IMR-90 (cell line): ENCODE measurements at regions not wholly inside any gene's neighbourhood (a gene's known extent, or its start where the extent isn't known, plus 50 kb on each side); places are given as distances from the start of the nearest gene placed in this dataset.

ENCODE experiments used
- ATAC-seq: fragments of 200-7000 bp; cut with Tn5 transposase; 2 replicates; pipeline ENCODE4 v1.9.1; 2020; ENCODE audit warnings: low read depth, mild to moderate bottlenecking, moderate library complexity
- BruUV-seq: library from RNA; stranded (reverse); fragments of 400-500 nt; replicated peaks from 2 replicates; lab custom pipeline; 2021; lab: Mats Ljungman, UMichigan
- CTCF ChIA-PET: fragments of 300-600 bp; formaldehyde crosslinking; extraction: SDS; loops from one replicate; lab custom pipeline; 2021; ENCODE audit warnings: antibody characterized with exemption; lab: Yijun Ruan, JAX
- POLR2A ChIA-PET: fragments of 300-600 bp; sonication (Branson Sonifier 250); formaldehyde crosslinking; loops from one replicate; lab custom pipeline; 2022; ENCODE audit warnings: antibody characterized with exemption; ENCODE audit not compliant: unreplicated experiment; lab: Charles Lee
- DNase-seq: peaks from one replicate; pipeline ENCODE4 v3.0.0; 2013
- H2AFZ ChIP-seq: replicated peaks from 2 replicates; pipeline ENCODE3; 2013; ENCODE audit warnings: low read length, mild to moderate bottlenecking; ENCODE audit not compliant: poor library complexity
- H2AK5ac ChIP-seq: 2 replicates; pipeline ENCODE4 v1.6.1; 2013; ENCODE audit warnings: low read depth, low read length, inconsistent platforms
- H2AK9ac ChIP-seq: replicated peaks from 2 replicates; pipeline ENCODE3; 2013; ENCODE audit warnings: mild to moderate bottlenecking, low read depth, low read length, moderate library complexity; ENCODE audit not compliant: poor library complexity
- H2BK120ac ChIP-seq: 2 replicates; pipeline ENCODE4 v1.6.1; 2013; ENCODE audit warnings: low read depth, low read length, inconsistent platforms
- H2BK15ac ChIP-seq: 3 replicates; pipeline ENCODE4 v1.6.1; 2013; ENCODE audit warnings: low read depth, low read length, inconsistent platforms
- H2BK20ac ChIP-seq: 2 replicates; pipeline ENCODE4 v1.6.1; 2013; ENCODE audit warnings: low read depth, mild to moderate bottlenecking, inconsistent platforms, low read length, moderate library complexity
- H2BK5ac ChIP-seq: 2 replicates; pipeline ENCODE4 v1.6.1; 2013; ENCODE audit warnings: mild to moderate bottlenecking, low read depth, low read length, inconsistent platforms; ENCODE audit not compliant: poor library complexity, severe bottlenecking
- H3K14ac ChIP-seq: replicated peaks from 2 replicates; pipeline ENCODE4 v1.6.1; 2013; ENCODE audit warnings: low read depth, low read length, inconsistent platforms
- H3K18ac ChIP-seq: 2 replicates; pipeline ENCODE4 v1.6.1; 2013; ENCODE audit warnings: low read depth, low read length, control low read depth
- H3K23ac ChIP-seq: 2 replicates; pipeline ENCODE4 v1.6.1; 2013; ENCODE audit warnings: low read depth, low read length, inconsistent platforms
- H3K27ac ChIP-seq: 2 replicates; pipeline ENCODE4 v1.5.1; 2013; ENCODE audit warnings: mild to moderate bottlenecking, control low read depth, low read length; ENCODE audit not compliant: insufficient read depth
- H3K27me3 ChIP-seq: 2 replicates; pipeline ENCODE4 v1.6.1; 2013; ENCODE audit warnings: low read length; ENCODE audit not compliant: control insufficient read depth, insufficient read depth
- H3K36me3 ChIP-seq: 2 replicates; pipeline ENCODE4 v1.6.1; 2013; ENCODE audit warnings: low read length, mixed read lengths; ENCODE audit not compliant: control insufficient read depth, insufficient read depth
- H3K4ac ChIP-seq: 2 replicates; pipeline ENCODE4 v1.6.1; 2013; ENCODE audit warnings: low read depth, low read length, inconsistent platforms
- H3K4me1 ChIP-seq: 2 replicates; pipeline ENCODE4 v1.6.1; 2013; ENCODE audit warnings: low read length, mixed read lengths; ENCODE audit not compliant: control insufficient read depth, insufficient read depth
- H3K4me2 ChIP-seq: 2 replicates; pipeline ENCODE4 v1.6.1; 2013; ENCODE audit warnings: low read depth, mild to moderate bottlenecking, control low read depth, low read length, moderate library complexity
- H3K4me3 ChIP-seq: 2 replicates; pipeline ENCODE4 v1.5.1; 2013; ENCODE audit warnings: low read depth, mild to moderate bottlenecking, control low read depth, low read length, moderate library complexity; ENCODE audit not compliant: insufficient read depth
- H3K56ac ChIP-seq: 2 replicates; pipeline ENCODE4 v1.6.1; 2013; ENCODE audit warnings: low read length, inconsistent platforms; ENCODE audit not compliant: insufficient read depth; ENCODE audit errors: extremely low read depth
- H3K79me1 ChIP-seq, 2 experiments: 2 replicates each; pipeline ENCODE4 v1.6.1; 2013; ENCODE audit warnings: low read length in 2 of 2, inconsistent platforms in 1 of 2, low read depth in 1 of 2
- H3K9ac ChIP-seq: 2 replicates; pipeline ENCODE4 v1.6.1; 2013; ENCODE audit warnings: low read depth, low read length, control low read depth
- H3K9me1 ChIP-seq: 2 replicates; pipeline ENCODE4 v1.6.1; 2013; ENCODE audit warnings: low read length, inconsistent platforms; ENCODE audit not compliant: insufficient read depth
- H3K9me3 ChIP-seq: 2 replicates; pipeline ENCODE4 v1.6.1; 2013; ENCODE audit warnings: low read length; ENCODE audit not compliant: control insufficient read depth, insufficient read depth
- H4K20me1 ChIP-seq: 2 replicates; pipeline ENCODE4 v1.6.1; 2013; ENCODE audit warnings: low read length, inconsistent platforms; ENCODE audit not compliant: insufficient read depth
- H4K5ac ChIP-seq: 2 replicates; pipeline ENCODE4 v1.6.1; 2013; ENCODE audit warnings: mild to moderate bottlenecking, low read depth, low read length, control low read depth
- H4K8ac ChIP-seq, 2 experiments: 2 replicates each; pipeline ENCODE4 v1.6.1; 2013; ENCODE audit warnings: low read depth in 2 of 2, low read length in 2 of 2, control low read depth in 1 of 2, inconsistent platforms in 1 of 2
- H4K91ac ChIP-seq: 2 replicates; pipeline ENCODE4 v1.6.1; 2013; ENCODE audit warnings: low read depth, low read length, inconsistent platforms; ENCODE audit not compliant: insufficient read depth
- BHLHE40 ChIP-seq: fragments of 150-350 bp; IDR thresholded peaks from 2 replicates; pipeline ENCODE4 v1.6.1; 2016; ENCODE audit warnings: mild to moderate bottlenecking, low read depth, low read length
- FOS ChIP-seq: fragments of 150-350 bp; IDR thresholded peaks from 2 replicates; pipeline ENCODE4 v1.6.1; 2016; ENCODE audit warnings: low read depth, low read length
- MAZ ChIP-seq: IDR thresholded peaks from 2 replicates; pipeline ENCODE4 v1.6.1; 2012; ENCODE audit warnings: low read depth, mild to moderate bottlenecking, low read length, improper control_type of control experiment, moderate library complexity, borderline replicate concordance
- MXI1 ChIP-seq: IDR thresholded peaks from 2 replicates; pipeline ENCODE4 v1.6.1; 2012; ENCODE audit warnings: low read depth, mild to moderate bottlenecking, low read length, moderate library complexity, borderline replicate concordance
- NFE2L2 ChIP-seq: fragments of 150-350 bp; IDR thresholded peaks from 2 replicates; pipeline ENCODE4 v1.6.1; 2016; ENCODE audit warnings: low read depth, mild to moderate bottlenecking, low read length
- RAD21 ChIP-seq: IDR thresholded peaks from 2 replicates; pipeline ENCODE4 v1.6.1; 2012; ENCODE audit warnings: low read length, improper control_type of control experiment
- RCOR1 ChIP-seq: IDR thresholded peaks from 2 replicates; pipeline ENCODE4 v1.6.1; 2012; ENCODE audit warnings: mild to moderate bottlenecking, low read length, improper control_type of control experiment; ENCODE audit not compliant: insufficient replicate concordance
- RFX5 ChIP-seq: IDR thresholded peaks from 2 replicates; pipeline ENCODE4 v1.8.0; 2012; ENCODE audit warnings: low read depth, mild to moderate bottlenecking, low read length, moderate library complexity
- SMC3 ChIP-seq: fragments of 150-350 bp; IDR thresholded peaks from 2 replicates; pipeline ENCODE4 v1.6.1; 2016; ENCODE audit warnings: low read depth, mild to moderate bottlenecking, antibody characterized with exemption, low read length, moderate library complexity
- dilution Hi-C: fragments of 300-500 bp; cut with HindIII; formaldehyde crosslinking; loops from one replicate; pipeline ENCODE4 v1.14.3; 2018; ENCODE audit warnings: low sequenced_read_pairs; ENCODE audit not compliant: unreplicated experiment
- in situ Hi-C: fragments of 300-500 bp; cut with MboI; formaldehyde crosslinking; loops from 3 replicates; pipeline ENCODE4 v1.14.3; 2019; ENCODE audit warnings: low sequenced_read_pairs, inconsistent platforms, mixed read lengths
- intact Hi-C: fragments of 100-400 bp; cut with micrococcal nuclease; formaldehyde crosslinking; loops from 2 replicates; pipeline ENCODE4 v1.10.0; 2022
- TF ChIP-seq, protein P1 (sequence below): fragments of 150-350 bp; IDR thresholded peaks from 2 replicates; pipeline ENCODE4 v1.6.1; 2016; ENCODE audit warnings: low read depth, mild to moderate bottlenecking, low read length, moderate library complexity, borderline replicate concordance
- TF ChIP-seq, protein P2 (sequence below): conservative IDR thresholded peaks from 2 replicates; pipeline ENCODE4 v1.5.1; 2012; ENCODE audit warnings: mild to moderate bottlenecking, low read depth, low read length, improper control_type of control experiment
- TF ChIP-seq, protein P3 (sequence below): fragments of 150-350 bp; IDR thresholded peaks from 2 replicates; pipeline ENCODE4 v1.6.1; 2017; ENCODE audit warnings: mild to moderate bottlenecking, antibody characterized with exemption, low read length, low read depth

DNA sequence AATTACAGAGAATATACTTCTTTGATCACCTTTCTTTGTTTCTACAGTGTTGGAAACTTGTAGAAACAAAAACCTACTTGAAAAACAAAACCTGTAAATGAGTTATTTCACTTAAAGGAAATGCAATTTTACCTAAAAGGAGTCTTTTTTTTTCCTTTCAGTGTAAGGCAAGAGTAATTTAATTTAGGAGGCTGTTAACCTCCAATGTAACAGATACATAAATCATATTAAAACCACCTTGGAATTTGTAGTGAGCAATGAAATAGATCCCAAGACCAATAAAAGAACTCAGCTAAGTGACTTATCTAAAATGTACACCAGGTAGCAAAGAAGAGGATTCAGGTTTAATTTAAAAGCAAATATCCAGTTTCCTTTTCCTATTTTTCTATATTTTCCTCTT lies 524.8 kb downstream of the CSNK1G3 start:
- Histone ChIP-seq H3K18ac (no peak overlapping the region), H3K36me3 (no peaks in the 10 kb centered on the region), H2BK20ac (no peak overlapping the region), H2BK15ac (no peak overlapping the region), H2AFZ (no peak overlapping the region), H4K8ac (no peak overlapping the region), H3K4me3 (no peak overlapping the region), H3K56ac (no peak overlapping the region), H4K20me1 (no peaks in the 10 kb centered on the region), H2AK5ac (no peak overlapping the region), H3K4ac (no peak overlapping the region), H3K23ac (no peak overlapping the region), H3K4me1 (no peaks in the 10 kb centered on the region), H3K9me3 (no peaks in the 10 kb centered on the region), H3K27me3 (no peaks in the 10 kb centered on the region), H4K5ac (no peak overlapping the region), H2BK5ac (no peak overlapping the region), H4K91ac (no peak overlapping the region), H2BK120ac (no peak overlapping the region), H3K14ac (no peak overlapping the region), H3K9me1 (no peaks in the 10 kb centered on the region), H3K79me1 (no peaks in the 10 kb centered on the region), H3K4me2 (no peak overlapping the region), H2AK9ac (no peak overlapping the region), H3K9ac (no peak overlapping the region), H3K27ac (no peak overlapping the region)
- intact Hi-C loops, result no loop called here
- ChIA-PET CTCF (no interaction called here), POLR2A (no interaction called here)
- no TSS peak for BruUV-seq
- dilution Hi-C loops, result no loop called here
- ATAC-seq (no peak), DNase-seq (no peak)
- in situ Hi-C loops, result no loop called here
- TF ChIP-seq RCOR1, result no peak
- no peak for TF ChIP-seq MAZ
- no peak for TF ChIP-seq MXI1
- TF ChIP-seq FOS, result no peak
- TF ChIP-seq, protein P1, sequence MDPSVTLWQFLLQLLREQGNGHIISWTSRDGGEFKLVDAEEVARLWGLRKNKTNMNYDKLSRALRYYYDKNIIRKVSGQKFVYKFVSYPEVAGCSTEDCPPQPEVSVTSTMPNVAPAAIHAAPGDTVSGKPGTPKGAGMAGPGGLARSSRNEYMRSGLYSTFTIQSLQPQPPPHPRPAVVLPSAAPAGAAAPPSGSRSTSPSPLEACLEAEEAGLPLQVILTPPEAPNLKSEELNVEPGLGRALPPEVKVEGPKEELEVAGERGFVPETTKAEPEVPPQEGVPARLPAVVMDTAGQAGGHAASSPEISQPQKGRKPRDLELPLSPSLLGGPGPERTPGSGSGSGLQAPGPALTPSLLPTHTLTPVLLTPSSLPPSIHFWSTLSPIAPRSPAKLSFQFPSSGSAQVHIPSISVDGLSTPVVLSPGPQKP, result no peak
- no peak for TF ChIP-seq RAD21
- TF ChIP-seq RFX5, result no peak
- TF ChIP-seq, protein P2, sequence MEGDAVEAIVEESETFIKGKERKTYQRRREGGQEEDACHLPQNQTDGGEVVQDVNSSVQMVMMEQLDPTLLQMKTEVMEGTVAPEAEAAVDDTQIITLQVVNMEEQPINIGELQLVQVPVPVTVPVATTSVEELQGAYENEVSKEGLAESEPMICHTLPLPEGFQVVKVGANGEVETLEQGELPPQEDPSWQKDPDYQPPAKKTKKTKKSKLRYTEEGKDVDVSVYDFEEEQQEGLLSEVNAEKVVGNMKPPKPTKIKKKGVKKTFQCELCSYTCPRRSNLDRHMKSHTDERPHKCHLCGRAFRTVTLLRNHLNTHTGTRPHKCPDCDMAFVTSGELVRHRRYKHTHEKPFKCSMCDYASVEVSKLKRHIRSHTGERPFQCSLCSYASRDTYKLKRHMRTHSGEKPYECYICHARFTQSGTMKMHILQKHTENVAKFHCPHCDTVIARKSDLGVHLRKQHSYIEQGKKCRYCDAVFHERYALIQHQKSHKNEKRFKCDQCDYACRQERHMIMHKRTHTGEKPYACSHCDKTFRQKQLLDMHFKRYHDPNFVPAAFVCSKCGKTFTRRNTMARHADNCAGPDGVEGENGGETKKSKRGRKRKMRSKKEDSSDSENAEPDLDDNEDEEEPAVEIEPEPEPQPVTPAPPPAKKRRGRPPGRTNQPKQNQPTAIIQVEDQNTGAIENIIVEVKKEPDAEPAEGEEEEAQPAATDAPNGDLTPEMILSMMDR, result no peak
- TF ChIP-seq, protein P3, sequence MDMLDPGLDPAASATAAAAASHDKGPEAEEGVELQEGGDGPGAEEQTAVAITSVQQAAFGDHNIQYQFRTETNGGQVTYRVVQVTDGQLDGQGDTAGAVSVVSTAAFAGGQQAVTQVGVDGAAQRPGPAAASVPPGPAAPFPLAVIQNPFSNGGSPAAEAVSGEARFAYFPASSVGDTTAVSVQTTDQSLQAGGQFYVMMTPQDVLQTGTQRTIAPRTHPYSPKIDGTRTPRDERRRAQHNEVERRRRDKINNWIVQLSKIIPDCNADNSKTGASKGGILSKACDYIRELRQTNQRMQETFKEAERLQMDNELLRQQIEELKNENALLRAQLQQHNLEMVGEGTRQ, result no peak
- TF ChIP-seq SMC3, result no peak
- TF ChIP-seq BHLHE40, result no peak
- no peak for TF ChIP-seq NFE2L2
